DND-41 (cell line): ENCODE measurements at regions not wholly inside any gene's neighbourhood (a gene's known extent, or its start where the extent isn't known, plus 50 kb on each side); places are given as distances from the start of the nearest gene placed in this dataset.

Experiments
- ATAC-seq: fragments of 200-7000 bp; cut with Tn5 transposase; 3 replicates; pipeline ENCODE4 v1.9.1; 2021; ENCODE audit warnings: low read depth; ENCODE audit not compliant: insufficient read depth
- DNase-seq: peaks from one replicate; pipeline ENCODE4 v3.0.0-alpha.2; 2020
- H2AFZ ChIP-seq: 2 replicates; pipeline ENCODE4 v1.6.0; 2012; ENCODE audit warnings: low read depth, low read length
- H3K27ac ChIP-seq: 2 replicates; pipeline ENCODE4 v1.5.1; 2012; ENCODE audit warnings: low read length, inconsistent platforms
- H3K27me3 ChIP-seq: fragments of 200-600 bp; sonication (generic); 2 replicates; pipeline ENCODE4 v1.6.0; 2012; ENCODE audit warnings: low read length, mild to moderate bottlenecking, inconsistent platforms; ENCODE audit not compliant: insufficient read depth, poor library complexity
- H3K36me3 ChIP-seq: 2 replicates; pipeline ENCODE4 v1.5.1; 2012; ENCODE audit warnings: low read length, inconsistent platforms; ENCODE audit not compliant: insufficient read depth
- H3K4me1 ChIP-seq: 2 replicates; pipeline ENCODE4 v1.5.1; 2012; ENCODE audit warnings: mild to moderate bottlenecking, low read length; ENCODE audit not compliant: insufficient read depth
- H3K4me2 ChIP-seq: 2 replicates; pipeline ENCODE4 v1.6.0; 2012; ENCODE audit warnings: mild to moderate bottlenecking, moderate library complexity, low read length, inconsistent platforms; ENCODE audit not compliant: insufficient read depth
- H3K4me3 ChIP-seq, 2 experiments: fragments of 200-600 bp in 1 of 2; shearing (Covaris generic) in 1 of 2; 2 replicates each; pipeline ENCODE4 v1.5.1; 2012 to 2016; ENCODE audit warnings: inconsistent platforms in 2 of 2, low read length in 2 of 2, mild to moderate bottlenecking in 2 of 2, low read depth in 1 of 2, moderate library complexity in 1 of 2
- H3K79me2 ChIP-seq: 2 replicates; pipeline ENCODE4 v1.6.0; 2012; ENCODE audit warnings: low read length, inconsistent platforms; ENCODE audit not compliant: insufficient read depth
- H3K9ac ChIP-seq: 2 replicates; pipeline ENCODE4 v1.6.0; 2012; ENCODE audit warnings: low read depth, mild to moderate bottlenecking, inconsistent platforms, low read length, moderate library complexity
- H3K9me3 ChIP-seq: 2 replicates; pipeline ENCODE4 v1.5.1; 2012; ENCODE audit warnings: low read length, moderate library complexity, mild to moderate bottlenecking, inconsistent platforms; ENCODE audit not compliant: insufficient read depth, severe bottlenecking
- H4K20me1 ChIP-seq: 2 replicates; pipeline ENCODE4 v1.6.0; 2012; ENCODE audit warnings: low read length; ENCODE audit not compliant: insufficient read depth
- CTCF ChIP-seq: IDR thresholded peaks from 2 replicates; pipeline ENCODE4 v1.5.1; 2012; ENCODE audit warnings: borderline replicate concordance, low read length, moderate library complexity, mild to moderate bottlenecking; ENCODE audit not compliant: poor library complexity, severe bottlenecking; ENCODE audit errors: extremely low read depth
- EZH2 ChIP-seq: IDR thresholded peaks from 3 replicates; pipeline ENCODE4 v1.6.1; 2012; ENCODE audit warnings: borderline replicate concordance, low read depth, mild to moderate bottlenecking, moderate library complexity, low read length, inconsistent platforms; ENCODE audit not compliant: severe bottlenecking

GRCh38 chr5:106116682-106117081, 1554.1 kb downstream of the EFNA5 start:
- TF ChIP-seq CTCF (no peak), EZH2 (no peak)

GRCh38 chr5:106113922-106114321, 1556.8 kb downstream of the EFNA5 start:
- H3K4me2 ChIP-seq, result no peak overlapping the region

More at GRCh38 chr5:106116682-106117081, 1554.1 kb downstream of the EFNA5 start:
- Histone ChIP-seq H3K9me3 (no peaks in the 10 kb centered on the region), H3K9ac (no peak overlapping the region), H3K36me3 (no peaks in the 10 kb centered on the region), H3K4me2 (no peak overlapping the region), H3K4me3 (no peak overlapping the region), H3K27me3 (no peaks in the 10 kb centered on the region), H3K79me2 (no peaks in the 10 kb centered on the region), H3K27ac (no peak overlapping the region), H3K4me1 (no peaks in the 10 kb centered on the region), H2AFZ (no peak overlapping the region), H4K20me1 (no peaks in the 10 kb centered on the region)
- DNase-seq (no peak), ATAC-seq (no peak)

GRCh38 chr5:106106384-106106783, 1564.4 kb downstream of the EFNA5 start:
- H3K36me3 ChIP-seq, result no peaks in the 10 kb centered on the region
- H3K79me2 ChIP-seq, result no peaks in the 10 kb centered on the region
- ATAC-seq (no peak), DNase-seq (no peak)
- H3K9me3 ChIP-seq, result no peaks in the 10 kb centered on the region
- no peak overlapping the region for H3K27ac ChIP-seq
- no peak overlapping the region for H3K9ac ChIP-seq
- TF ChIP-seq CTCF, result no peak
- no peak overlapping the region for H2AFZ ChIP-seq
- H4K20me1 ChIP-seq, result no peaks in the 10 kb centered on the region
- no peak overlapping the region for H3K4me2 ChIP-seq
- no peaks in the 10 kb centered on the region for H3K27me3 ChIP-seq
- no peaks in the 10 kb centered on the region for H3K4me1 ChIP-seq
- no peak overlapping the region for H3K4me3 ChIP-seq

More at GRCh38 chr5:106113922-106114321, 1556.8 kb downstream of the EFNA5 start:
- no peaks in the 10 kb centered on the region for H3K36me3 ChIP-seq
- H3K4me1 ChIP-seq, result no peaks in the 10 kb centered on the region
- H3K9ac ChIP-seq, result no peak overlapping the region
- DNase-seq (no peak), ATAC-seq (no peak)
- no peaks in the 10 kb centered on the region for H3K79me2 ChIP-seq
- TF ChIP-seq EZH2 (no peak), CTCF (no peak)
- no peaks in the 10 kb centered on the region for H3K9me3 ChIP-seq
- H3K27me3 ChIP-seq, result no peaks in the 10 kb centered on the region
- H2AFZ ChIP-seq, result no peak overlapping the region
- no peak overlapping the region for H3K27ac ChIP-seq
- no peaks in the 10 kb centered on the region for H4K20me1 ChIP-seq
- H3K4me3 ChIP-seq, result no peak overlapping the region

- Histone ChIP-seq H3K9ac (no peak overlapping the region), H3K36me3 (no peaks in the 10 kb centered on the region), H2AFZ (no peak overlapping the region), H3K79me2 (no peaks in the 10 kb centered on the region), H3K9me3 (no peaks in the 10 kb centered on the region), H3K4me2 (no peak overlapping the region), H4K20me1 (no peaks in the 10 kb centered on the region), H3K4me1 (no peaks in the 10 kb centered on the region), H3K4me3 (no peak overlapping the region), H3K27me3 (no peaks in the 10 kb centered on the region), H3K27ac (no peak overlapping the region)
- DNase-seq (no peak), ATAC-seq (no peak)
- no peak for TF ChIP-seq CTCF
- TF ChIP-seq EZH2, result no peak
Observed at GRCh38 chr5:106097340-106097739, 1573.4 kb downstream of the EFNA5 start.
